ENCODE measurements at regions not wholly inside any gene's neighbourhood (a gene's known extent, or its start where the extent isn't known, plus 50 kb on each side); places are given as distances from the start of the nearest gene placed in this dataset.
"Not testable (repeated sequence)": the region's sequence is repeated elsewhere in the genome, so short reads cannot be mapped to it uniquely, and the experiment has no call there.

DNA sequence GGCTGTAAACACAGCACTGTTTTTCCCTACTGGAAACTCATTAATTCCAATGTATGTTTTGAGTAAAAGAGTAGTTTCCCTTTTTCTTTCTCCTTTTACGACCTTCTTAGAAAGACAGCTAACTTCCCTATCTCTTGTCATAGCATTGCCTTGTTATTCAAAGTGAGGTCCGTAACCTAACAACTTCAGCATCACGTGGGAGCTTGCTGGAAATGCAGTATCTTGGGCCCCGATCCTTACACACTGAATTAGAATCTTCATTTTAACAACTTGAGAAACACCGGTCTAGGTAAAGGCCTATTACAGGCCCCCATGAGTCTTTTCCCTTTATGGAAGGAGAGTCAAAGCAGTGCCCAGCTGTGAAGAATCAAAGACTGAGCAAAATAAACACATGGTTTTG, 230.7 kb upstream of the PRKD1 start:
- no peak for DNase-seq (ENCODE audit: low read depth)

DNA sequence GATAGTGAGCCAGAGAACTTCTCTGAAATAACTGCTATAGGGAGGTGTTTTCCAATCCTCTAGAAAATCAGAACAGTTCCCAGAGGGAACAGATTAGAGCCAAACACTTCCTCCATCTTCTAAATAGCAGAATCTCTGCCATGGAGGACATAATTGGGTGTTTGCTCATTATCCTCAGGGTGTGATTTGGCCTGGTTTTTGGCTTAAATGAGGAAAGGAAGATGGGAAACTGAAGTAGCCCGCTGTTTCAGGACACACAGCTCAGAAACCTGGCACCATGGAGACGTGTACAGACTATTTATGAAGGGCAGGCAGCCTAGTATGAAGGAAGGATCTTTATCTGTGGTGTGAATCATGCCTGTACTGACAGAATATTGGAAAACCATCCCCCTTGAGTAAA, 231.7 kb upstream of the PRKD1 start:
- DNase-seq (ENCODE audit: low read depth) = no peak

DNA sequence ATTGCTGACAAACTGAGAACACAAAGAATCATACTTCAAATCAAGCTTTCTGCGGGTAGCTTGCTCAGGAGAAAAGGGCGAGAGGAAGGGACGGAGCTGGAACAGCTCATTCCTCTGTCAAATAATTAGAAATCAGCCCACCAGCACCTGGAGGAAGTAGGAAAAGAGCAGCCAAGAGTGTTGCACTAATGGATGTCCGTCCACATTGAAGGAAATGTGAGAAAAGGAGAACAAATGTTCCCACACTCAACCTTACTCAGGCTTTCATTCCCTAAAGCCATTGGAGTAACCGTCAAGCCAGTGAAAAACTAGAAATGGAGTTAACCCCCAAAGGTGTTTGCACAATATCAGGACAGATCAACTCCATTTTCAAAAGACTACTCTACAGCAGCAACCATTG, 233.0 kb upstream of the PRKD1 start:
- no peak for DNase-seq (ENCODE audit: low read depth)

DNA sequence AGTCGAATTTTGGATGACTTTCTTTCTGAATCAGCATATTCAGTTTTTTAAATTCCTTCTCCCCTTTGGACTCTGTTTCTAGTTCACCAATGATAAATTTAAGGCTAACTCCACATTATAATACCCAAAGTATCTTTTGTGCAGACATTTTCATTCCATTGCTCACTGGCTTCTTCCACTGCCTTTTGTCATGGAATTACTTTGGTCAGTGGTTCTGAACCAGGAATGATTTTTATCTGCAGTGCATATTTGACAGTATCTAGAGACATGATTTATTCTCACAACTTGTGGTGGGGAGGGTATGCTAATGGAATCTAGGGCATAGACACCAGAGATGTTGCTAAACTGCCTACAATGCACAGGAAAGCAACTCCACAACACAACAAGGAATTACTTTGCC, 234.4 kb upstream of the PRKD1 start:
- no peak for DNase-seq (ENCODE audit: low read depth)

DNA sequence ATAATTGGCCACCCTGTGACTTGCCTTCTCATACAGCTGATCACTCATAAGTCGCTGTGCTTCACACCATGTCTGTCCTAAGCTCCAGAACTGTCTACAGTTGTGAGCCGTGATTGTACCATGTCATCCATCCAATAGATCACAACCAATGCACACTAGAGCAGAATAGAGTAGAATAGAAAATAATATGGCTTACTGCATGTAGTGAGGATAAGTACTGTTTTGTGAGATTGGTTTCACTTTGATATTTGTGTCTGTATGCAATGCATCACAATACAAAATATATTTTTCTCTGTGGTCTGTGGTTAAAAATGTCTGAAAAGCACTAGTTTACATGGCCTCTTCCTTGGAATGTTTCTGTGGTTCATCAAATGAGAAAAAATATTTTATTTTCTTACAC, 237.6 kb upstream of the PRKD1 start:
- no peak for DNase-seq (ENCODE audit: low read depth)

DNA sequence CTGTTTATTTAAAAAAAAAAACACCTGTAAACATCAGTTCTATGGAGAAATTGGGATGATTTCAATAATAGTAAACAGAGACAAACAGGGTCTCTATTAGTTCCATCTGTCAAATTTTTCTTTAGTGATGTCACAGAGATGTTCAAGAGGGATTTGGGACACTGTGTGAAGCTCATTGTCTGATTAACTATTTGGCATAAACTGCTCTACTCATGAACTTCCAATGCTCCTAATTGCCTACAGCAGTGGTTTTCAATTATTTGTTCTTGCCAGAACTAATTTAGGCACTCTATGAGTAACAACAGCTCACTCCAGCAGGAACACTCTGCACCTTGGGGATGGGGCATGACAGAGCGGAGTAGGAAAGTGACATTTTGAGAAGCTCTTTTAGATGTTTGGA, 250.1 kb upstream of the PRKD1 start:
- no peak for DNase-seq (ENCODE audit: low read depth)

DNA sequence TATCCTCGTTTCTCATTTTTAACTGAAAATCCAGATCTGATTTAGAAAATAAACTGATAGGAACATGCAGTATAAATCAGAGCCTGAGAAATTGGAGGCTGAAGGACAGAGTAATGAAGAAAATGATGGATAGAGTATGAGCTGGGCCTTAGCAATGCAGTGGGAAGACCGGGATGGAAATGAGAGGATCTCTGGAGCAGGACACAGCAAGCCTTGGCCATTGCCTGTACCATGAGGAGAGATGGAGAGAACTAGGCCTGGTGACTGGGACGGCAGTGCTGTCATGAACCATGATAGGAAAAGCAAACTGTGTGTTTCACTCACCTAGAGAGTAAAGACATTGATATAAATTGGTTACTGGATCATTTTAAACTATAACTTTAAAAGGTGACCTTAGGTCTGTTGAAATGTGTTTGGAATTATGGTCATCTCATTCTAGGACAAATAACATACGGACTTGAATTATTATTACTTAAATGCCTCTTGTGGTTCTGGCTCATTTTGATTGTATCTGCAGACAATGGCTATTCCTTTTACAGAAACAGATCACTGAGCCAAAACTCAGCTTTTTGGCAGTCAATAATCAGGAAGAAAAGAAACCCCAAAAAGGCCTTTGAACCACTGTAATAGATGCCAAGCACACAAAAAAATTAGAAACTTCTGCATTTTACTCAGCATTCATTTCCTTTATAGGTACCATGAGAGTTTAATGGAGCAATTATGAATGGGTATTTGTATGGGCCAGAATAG, 251.9 kb upstream of the PRKD1 start:
- DNase-seq (ENCODE audit: low read depth) = no peak

DNA sequence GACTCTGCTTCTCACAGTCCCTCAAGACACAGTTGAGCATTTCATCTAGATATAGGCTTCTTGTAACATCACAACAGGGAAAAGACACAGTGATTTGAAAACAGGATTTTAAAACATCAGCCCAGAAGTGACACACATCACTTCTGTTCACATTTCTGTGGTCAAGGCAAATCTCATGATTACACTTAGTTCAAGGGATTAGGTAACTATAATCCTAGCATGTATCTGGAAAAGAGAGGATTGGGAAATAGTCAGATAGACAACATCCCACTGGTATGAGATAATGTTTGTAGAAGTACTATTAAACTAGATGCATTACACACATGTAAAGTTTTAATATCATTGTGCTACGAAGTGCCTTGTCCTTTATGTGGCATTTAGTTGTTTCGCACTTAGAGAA, 252.6 kb upstream of the PRKD1 start:
- DNase-seq (ENCODE audit: low read depth) = no peak

DNA sequence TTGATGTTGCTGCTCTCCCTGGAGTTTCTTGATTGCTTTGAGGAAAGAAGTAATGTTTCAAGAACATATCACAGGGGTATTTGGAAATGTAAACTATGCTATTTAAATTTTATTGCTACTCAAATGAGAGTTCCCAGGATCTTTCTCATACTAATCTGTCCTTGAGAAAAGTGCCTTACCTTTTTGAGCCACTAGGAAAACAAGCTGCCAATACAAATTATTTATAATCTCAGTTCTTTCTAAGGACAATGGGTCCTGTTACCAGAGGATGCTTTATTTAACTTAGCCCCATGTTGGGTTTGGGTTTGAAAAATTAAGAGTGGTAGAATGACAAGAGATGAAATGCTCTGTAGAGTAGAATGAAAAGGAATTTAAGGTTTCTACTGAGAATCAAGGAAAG, 258.2 kb upstream of the PRKD1 start:
- DNase-seq (ENCODE audit: low read depth) = no peak

DNA sequence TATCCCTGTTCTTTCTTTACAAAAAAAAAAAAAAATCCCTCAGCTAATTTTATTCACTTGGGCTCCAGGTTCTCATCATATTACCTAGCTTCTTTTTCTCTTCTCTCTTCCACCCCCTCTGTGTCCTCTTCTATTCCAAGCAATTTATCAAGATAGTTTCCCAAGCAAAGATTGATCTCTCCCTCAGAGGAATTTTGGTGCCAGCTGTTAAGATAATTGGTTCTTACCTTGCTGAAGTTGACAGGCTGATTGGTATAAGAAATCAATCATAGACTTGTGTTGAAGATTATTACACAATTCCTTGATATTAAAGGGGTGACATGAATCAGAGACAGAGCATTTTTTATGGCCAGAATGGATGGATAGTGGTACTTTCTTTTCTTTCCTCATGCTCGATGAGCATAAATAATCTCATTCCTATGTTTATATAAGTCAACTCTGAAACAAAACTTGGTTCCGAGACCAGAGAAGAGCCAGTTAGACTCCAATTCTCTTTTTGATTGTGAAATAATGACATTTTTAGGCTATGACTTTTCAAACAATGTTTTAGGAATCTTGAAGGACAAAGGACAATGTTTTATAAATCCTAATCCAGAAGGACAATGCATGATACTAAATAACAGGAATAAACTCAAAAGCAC, 264.1 kb upstream of the PRKD1 start:
- no peak for DNase-seq (ENCODE audit: low read depth)

DNA sequence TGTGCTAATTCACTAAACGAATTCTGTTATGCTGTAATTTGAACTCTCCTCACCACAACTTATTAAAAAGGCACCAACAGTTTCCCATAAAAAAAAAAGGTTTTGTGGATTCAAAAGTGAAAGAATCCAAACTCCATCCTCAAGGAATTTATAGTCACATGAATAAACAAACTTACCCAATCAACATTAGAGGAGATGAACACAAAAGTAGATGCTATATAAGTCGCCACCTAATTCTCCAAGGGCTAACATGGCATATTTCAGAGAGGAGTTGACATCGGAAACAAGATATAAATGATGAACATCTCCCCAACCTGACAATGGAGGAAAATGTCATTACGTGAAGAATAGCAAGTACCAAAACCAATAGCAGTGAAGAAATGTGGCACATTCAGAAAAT, 265.5 kb upstream of the PRKD1 start:
- no peak for DNase-seq (ENCODE audit: low read depth)

DNA sequence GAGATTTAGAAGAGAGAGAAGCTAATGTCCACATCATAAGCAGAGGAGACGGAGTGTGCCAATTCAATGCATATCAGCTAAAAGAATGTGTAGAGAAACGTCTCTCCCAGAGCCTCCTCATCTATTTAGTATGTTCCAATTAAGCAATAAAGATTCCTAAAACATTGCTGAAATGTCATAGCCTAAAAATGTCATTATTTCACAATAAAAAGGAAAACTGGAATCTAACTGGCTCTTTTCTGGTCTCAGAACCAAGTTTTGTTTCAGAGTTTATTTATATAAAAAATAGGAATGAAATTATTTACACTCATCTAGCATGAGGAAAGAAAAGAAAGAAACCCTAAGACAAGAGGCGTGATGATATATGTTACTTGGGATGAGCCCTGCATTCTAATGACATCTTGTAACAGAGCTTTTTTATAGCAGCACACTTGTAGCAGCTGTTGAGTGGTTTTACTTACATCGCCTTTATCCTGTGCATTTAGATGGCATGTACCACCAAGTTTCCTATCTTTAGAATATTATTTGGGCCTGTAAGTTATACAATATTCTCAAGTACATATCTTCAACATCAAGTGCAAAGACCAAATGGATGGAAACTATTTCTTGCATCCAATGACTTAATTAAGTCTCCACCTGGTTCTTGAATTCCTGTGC, 266.3 kb upstream of the PRKD1 start:
- DNase-seq (ENCODE audit: low read depth) = peak; percentile 17

DNA sequence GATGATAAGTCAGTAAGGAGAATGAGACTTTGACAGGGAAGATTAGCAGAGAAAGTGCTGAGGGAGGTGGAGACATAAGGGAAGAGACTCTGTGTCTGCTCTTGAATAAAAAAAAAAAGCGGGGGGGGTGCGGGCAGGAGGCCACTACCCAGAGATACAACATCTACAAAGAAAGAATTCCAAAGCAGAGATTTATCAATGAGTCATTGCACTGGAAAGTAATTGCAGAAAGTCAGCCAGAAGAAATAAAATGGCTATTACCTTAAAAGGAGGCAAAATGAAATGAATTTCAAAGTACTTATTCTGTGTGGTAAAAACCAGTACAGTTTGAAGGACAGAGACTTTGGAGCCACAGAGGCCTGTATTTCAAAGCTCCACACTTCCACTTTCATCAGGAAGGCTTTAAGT, 267.1 kb upstream of the PRKD1 start:
- peak; percentile 57 for DNase-seq (ENCODE audit: low read depth)

DNA sequence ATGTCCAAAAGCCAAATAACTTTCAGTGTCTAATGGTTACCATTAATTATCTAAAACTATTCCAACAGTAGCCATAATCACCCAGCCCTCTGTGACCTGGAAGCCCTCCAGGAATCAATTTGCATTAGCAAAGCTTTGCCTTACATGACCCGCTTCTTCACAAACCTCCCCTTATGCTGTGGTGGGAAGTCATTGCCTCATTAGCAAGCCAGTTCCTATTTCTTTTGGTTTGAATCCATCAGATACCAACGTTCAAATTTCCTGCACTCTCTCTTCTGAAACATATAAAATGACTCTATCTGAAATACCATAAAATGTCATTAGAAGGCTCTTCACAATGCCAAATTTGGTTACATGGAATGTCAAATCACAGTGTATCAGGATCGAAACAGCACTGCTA, 268.3 kb upstream of the PRKD1 start:
- peak; percentile 35 for DNase-seq (ENCODE audit: low read depth)

DNA sequence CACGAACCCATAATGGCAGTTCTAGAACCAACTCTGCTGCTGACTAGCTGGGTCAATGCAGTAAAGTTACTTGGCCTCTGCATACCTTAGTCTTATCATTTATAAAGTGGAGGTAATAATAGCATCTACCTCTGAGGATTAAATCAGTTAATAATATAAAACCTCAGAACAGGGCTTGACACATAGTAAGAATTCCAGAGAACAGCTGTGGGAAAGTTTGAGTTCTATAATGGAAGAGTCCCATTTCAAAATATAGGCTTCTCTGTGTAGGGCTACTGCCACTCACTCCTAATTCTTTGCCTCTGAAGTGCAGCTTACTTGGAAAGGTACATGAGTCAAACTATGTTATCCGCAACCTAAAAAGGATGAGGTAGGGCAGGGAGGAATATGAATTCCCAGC, 269.2 kb upstream of the PRKD1 start:
- DNase-seq (ENCODE audit: low read depth) = peak; percentile 50

DNA sequence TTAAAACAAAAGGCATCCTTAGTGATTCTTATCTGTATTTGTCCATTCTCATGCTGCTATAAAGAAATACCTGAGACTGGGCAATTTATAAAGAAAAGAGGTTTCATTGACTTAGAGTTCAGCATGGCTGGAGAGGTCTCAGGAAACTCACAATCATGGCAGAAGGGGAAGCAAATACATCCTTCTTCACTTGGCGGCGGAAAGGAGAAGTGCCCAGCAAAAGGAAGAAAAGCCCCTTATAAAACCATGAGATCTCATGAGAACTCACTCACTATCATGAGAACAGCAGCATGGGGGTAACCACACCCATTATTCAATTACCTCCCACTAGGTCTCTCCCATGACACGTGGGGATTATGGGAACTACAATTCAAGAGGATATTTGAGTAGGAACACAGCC, 271.1 kb upstream of the PRKD1 start:
- not testable (repeated sequence) for DNase-seq (ENCODE audit: low read depth)

DNA sequence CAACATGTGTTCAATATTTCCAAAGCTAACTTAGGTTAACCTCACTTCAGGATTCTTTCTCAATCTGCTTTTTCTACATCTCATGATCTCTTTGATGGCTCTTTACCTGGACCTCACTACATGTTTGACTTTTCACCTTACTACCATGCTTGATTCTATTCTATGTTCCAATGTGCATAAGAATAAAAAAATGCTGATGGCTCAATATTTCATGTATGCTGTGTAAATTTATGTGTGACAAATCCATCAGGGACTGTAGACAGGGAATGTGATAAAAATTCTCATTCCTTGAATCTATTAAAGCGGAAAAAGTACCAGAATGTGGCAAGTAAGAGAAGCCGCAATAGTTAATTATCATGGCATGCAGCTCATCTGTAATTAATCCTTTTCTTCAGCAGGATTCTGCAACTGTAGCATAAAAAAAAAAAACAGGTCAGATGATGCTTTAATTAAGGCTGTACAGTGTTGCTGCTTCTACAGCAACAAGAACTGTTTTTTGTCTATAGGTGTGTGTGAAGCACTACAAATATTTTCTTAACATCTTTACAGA, 276.9 kb upstream of the PRKD1 start:
- no peak for DNase-seq (ENCODE audit: low read depth)

DNA sequence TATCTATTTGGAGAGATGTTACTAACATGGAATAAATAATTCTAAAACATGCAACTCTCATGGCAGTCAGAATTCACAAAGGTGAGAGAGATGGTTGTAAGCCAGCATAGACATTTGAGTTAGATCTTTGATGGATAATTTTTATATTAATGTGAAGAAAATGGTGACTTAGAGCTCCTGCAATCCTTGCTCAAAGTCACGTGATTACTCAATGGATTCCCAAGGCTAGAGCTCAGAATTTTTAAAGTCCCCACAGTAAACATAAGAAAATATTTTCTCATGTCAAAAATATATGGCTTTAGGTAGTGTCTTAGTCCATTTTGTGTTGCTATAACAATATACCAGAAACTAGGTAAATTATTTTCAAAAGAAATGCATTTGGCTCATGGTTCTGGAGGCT, 281.5 kb upstream of the PRKD1 start:
- no peak for DNase-seq (ENCODE audit: low read depth)

DNA sequence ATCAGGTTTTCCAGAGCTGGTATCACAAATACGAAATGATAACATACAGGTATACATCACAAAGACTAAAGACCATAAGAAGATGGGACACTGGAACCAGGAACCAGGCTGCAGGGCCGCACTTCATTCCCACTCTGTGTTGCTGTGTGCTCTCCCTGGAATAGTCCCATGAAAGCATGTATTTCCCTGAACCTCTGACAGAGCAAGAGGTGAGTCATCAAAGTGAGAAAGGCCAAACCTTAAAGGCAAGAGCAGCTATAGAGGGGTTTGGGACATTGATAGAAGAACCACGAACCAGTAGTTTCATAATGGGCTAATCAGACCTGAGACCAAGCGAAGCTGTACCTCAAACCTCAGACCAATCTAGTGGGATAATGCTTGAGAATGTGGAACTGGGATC, 283.0 kb upstream of the PRKD1 start:
- DNase-seq (ENCODE audit: low read depth) = no peak

DNA sequence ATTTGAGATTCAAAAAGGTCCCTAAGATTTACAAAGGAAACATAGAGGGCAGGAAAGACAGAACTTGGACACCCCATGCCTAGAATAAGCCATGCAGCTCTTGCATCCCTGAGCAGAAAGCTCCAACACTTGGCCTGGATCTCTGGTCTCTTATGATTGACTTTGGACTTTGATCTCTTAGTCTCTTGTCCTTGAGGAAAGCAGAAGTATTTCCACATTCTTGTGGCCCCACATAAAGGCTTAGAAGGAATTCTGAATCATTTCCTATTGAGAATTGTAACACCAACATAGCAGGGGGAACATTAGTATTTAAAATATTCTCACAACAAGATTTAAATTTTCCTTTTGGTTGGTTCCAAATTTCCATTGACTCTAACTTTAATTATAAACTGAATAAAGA, 283.7 kb upstream of the PRKD1 start:
- no peak for DNase-seq (ENCODE audit: low read depth)

DNA sequence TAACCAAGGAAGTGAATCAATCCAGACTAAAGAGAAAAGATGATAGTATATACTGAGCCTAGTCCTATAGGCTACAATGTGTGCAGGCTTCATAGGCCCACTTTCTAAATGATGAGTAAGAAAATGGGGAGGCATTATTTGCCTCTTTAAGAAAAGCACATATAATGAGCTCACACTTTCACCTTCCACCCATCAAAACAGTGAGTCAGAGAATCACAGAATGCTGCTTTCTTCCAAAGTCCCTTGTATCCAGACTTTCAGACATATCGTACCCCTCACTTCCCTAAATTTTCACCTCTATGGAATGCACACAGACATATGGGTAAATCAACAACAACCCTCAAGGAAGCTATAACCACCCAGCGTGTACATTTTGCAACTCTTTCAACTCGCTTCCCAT, 286.4 kb upstream of the PRKD1 start:
- DNase-seq (ENCODE audit: low read depth) = no peak

DNA sequence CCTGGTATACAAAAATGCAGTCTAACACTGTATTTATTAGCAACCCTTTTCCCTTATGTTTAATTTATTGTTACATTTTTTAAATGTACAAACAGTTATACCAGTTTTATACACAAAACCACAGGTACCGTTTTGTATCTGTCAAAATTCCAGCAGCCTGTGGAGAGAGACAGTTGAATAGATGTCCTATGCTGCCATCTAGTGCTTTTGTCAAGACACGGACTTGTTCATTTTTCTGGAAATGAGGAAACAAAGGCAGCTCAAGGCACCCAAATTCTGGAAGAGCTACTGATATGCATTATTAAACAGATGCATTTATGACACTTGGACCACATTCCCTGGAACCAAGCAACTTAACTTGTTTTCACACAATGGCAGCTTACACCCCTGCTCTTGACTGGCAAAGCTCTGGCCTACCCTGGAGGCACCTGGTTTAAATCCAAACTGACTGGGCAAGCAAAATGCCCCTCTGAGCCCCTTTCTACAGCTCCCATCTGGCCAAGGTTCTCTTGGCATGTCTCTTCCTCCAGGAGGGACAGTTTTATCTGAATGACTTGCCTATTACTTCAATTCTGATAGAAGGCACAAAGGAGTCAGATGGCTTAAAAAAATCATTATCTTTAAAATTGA, 286.9 kb upstream of the PRKD1 start:
- DNase-seq (ENCODE audit: low read depth) = peak; percentile 68
